DMS153 treated with DMSO at 0.1 percent for 48 hours (cell line): ENCODE measurements at regions not wholly inside any gene's neighbourhood (a gene's known extent, or its start where the extent isn't known, plus 50 kb on each side); places are given as distances from the start of the nearest gene placed in this dataset.

Experiments
- DNase-seq: peaks from one replicate; lab custom pipeline; 2025; ENCODE audit not compliant: unreplicated experiment; lab: John Stamatoyannopoulos, UW

DNA sequence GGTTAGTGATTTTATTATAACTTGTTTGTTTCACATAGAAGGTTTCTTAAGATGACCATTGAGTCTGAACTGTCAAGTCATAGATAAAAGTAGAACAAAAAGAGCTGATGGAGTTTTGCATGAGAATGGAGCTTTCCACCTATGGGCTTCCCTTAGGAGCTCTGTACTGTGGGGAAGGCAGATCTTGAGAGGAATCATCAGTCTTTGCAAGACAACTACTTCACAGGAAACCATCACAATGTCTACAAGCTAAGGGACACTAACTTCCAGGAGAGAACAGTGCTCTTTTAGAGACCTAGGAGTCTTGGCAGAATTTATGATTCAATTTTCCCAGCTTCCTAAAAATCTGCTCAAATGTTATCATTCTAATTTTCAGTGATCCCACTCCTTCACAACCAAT lies 78.2 kb downstream of the FBXO5 start:
- no peak for DNase-seq

- no peak for DNase-seq
Observed at GRCh38 chr6:152905551-152906299, 77.1 kb downstream of the FBXO5 start.

- no peak for DNase-seq
Observed at GRCh38 chr6:152909241-152909640, 73.6 kb downstream of the FBXO5 start.

- DNase-seq: no peak
Observed at GRCh38 chr6:152916035-152916434, 66.8 kb downstream of the FBXO5 start.

DNA sequence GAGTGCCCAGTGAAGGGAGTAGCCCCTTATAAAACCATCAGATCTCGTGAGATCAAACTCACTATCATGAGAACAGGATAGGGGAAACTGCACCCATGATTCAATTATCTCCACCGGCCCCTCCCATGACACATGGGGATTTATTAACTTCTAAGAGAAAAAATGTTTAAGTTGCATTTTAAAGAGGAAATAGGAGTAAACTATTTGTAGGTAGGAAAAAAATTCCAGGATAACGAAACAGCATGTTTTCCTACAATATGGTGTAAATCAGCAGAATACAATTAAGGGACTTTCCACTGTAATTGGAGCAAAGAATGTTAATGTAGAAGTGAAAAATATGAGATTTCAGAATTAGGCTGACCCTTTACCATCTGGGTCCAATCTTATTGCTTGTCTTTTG lies 63.9 kb downstream of the FBXO5 start:
- no peak for DNase-seq

GRCh38 chr6:152920016-152920415 lies 62.8 kb downstream of the FBXO5 start:
- DNase-seq: no peak
